Cardiac fibroblast (primary cell): ENCODE measurements at regions not wholly inside any gene's neighbourhood (a gene's known extent, or its start where the extent isn't known, plus 50 kb on each side); places are given as distances from the start of the nearest gene placed in this dataset.
A peak's percentile ranks its signal among the peaks of the same experiment; 100 is the strongest.
"Not testable (repeated sequence)": the region's sequence is repeated elsewhere in the genome, so short reads cannot be mapped to it uniquely, and the experiment has no call there.

Experiments
- DNase-seq, 2 donors: peaks; one replicate each; pipeline versions ENCODE4 v3.0.0 to v3.0.0-alpha.2; 2010; ENCODE audit warnings: low read depth in 2 of 2
- H3K4me3 ChIP-seq, 2 donors: replicated peaks in 1 of 2; 1 replicate in 1 of 2; 2 replicates in 1 of 2; pipeline ENCODE4 v1.5.1; 2011; ENCODE audit warnings: low read depth in 2 of 2, low read length in 2 of 2, mild to moderate bottlenecking in 2 of 2, moderate library complexity in 1 of 2
- CTCF ChIP-seq: IDR thresholded peaks from one replicate; pipeline ENCODE4 v1.5.1; 2011; ENCODE audit warnings: low read depth, mild to moderate bottlenecking, low read length, inconsistent platforms

- H3K4me3 ChIP-seq: no peak overlapping the region
- no peak for TF ChIP-seq CTCF
- no peak for DNase-seq
Observed at GRCh38 chr20:48381353-48382120, 446.3 kb downstream of the PREX1 start.

GRCh38 chr20:48380661-48381060 is 447.1 kb downstream of the PREX1 start:
- no peak overlapping the region for H3K4me3 ChIP-seq
- no peak for TF ChIP-seq CTCF
- no peak for DNase-seq

- TF ChIP-seq CTCF: no peak
- DNase-seq: no peak
- H3K4me3 ChIP-seq: no peak overlapping the region
Observed at GRCh38 chr20:48378976-48379675, 448.7 kb downstream of the PREX1 start.

- no peak for TF ChIP-seq CTCF
- no peak for DNase-seq
Observed at GRCh38 chr20:48377940-48378339, 449.9 kb downstream of the PREX1 start.

GRCh38 chr20:48375804-48376203 is 452.0 kb downstream of the PREX1 start:
- no peak for TF ChIP-seq CTCF
- H3K4me3 ChIP-seq: no peak overlapping the region
- DNase-seq: no peak

More at GRCh38 chr20:48377940-48378339, 449.9 kb downstream of the PREX1 start:
- no peak overlapping the region for H3K4me3 ChIP-seq

- no peak for DNase-seq
- H3K4me3 ChIP-seq: no peak overlapping the region
- TF ChIP-seq CTCF: no peak
Observed at GRCh38 chr20:48374991-48375595, 452.7 kb downstream of the PREX1 start.

GRCh38 chr20:48374031-48374907 is 453.5 kb downstream of the PREX1 start:
- not testable (repeated sequence) for H3K4me3 ChIP-seq
- peak in 1 of 2 donors; percentile 26 for DNase-seq
